Motor neuron (in vitro differentiated cells): ENCODE measurements at regions not wholly inside any gene's neighbourhood (a gene's known extent, or its start where the extent isn't known, plus 50 kb on each side); places are given as distances from the start of the nearest gene placed in this dataset.
A peak's percentile ranks its signal among the peaks of the same experiment; 100 is the strongest.

Experiments
- ATAC-seq, 8 experiments: fragments of 200-7000 bp; cut with Tn5 transposase; replicated peaks in 6 of 8; 2 replicates each; pipeline ENCODE4 v1.8.0; 2021; ENCODE audit warnings: mild to moderate bottlenecking in 8 of 8, moderate library complexity in 8 of 8
- H3K27ac ChIP-seq, 2 donors: fragments of 250-450 bp; sonication (Bioruptor Pico); 2 replicates each; pipeline ENCODE4 v1.9.0; 2021; ENCODE audit warnings: antibody characterized with exemption in 2 of 2, mild to moderate bottlenecking in 2 of 2, moderate library complexity in 1 of 2
- H3K4me1 ChIP-seq, 2 donors: fragments of 250-450 bp; sonication (Bioruptor Pico); replicated peaks in 1 of 2; 2 replicates each; pipeline ENCODE4 v1.6.1; 2021; ENCODE audit warnings: antibody characterized with exemption in 2 of 2, mild to moderate bottlenecking in 2 of 2, moderate library complexity in 1 of 2
- H3K4me3 ChIP-seq, 5 donors: fragments of 250-450 bp; sonication (Bioruptor Pico); 2 replicates each; pipeline ENCODE4 v1.9.0; 2021; ENCODE audit warnings: antibody characterized with exemption in 5 of 5, mild to moderate bottlenecking in 5 of 5, moderate library complexity in 4 of 5
- WGBS, 10 experiments: fragments of 450-650 bp; shearing (Covaris generic); methylation state at CpG; one replicate each; pipeline ENCODE4 v1.0.0; 2022; 5-methylcytosine and 5-hydroxymethylcytosine counted together
- in situ Hi-C, 9 experiments: fragments of 400-800 bp; cut with MboI; loops; one replicate each; pipeline ENCODE4 v1.15.0; 2021; ENCODE audit warnings: low sequenced_read_pairs in 9 of 9, low pct_unique_long_range_greater_than_20kb in 2 of 9; ENCODE audit not compliant: unreplicated experiment in 9 of 9

- WGBS, 10 experiments = 11 to 100% (median 92%) methylated on average over 1 of the region's 1 CpG; no CpG with 5 or more reads in 1 of the 10 experiments
- no peak for ATAC-seq
- no peak overlapping the region for H3K27ac ChIP-seq
- no peak overlapping the region for H3K4me3 ChIP-seq
- peaks cover 0 to 6% of the 10 kb centered on the region in 2 donors for H3K4me1 ChIP-seq
- in situ Hi-C loops = no loop called here
Measured at GRCh38 chr7:51797371-51797770, 480.8 kb upstream of the COBL start.

DNA sequence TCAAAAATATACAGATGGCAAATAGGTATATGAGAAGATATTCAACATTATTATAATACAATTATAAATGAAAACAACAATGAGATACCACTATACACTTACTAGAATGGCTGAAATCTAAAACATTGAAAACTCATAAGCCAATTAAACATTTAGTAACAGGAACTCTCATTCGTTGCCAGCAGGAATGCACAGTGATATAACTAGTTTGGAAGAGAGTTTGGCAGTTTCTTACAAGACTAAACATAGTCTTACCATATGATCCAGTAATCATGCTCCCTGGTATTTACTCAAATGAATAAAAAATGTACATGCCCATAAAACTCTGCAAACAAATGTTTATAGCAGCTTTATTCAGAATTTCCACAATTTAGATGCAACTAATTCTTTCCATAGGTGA lies 476.2 kb upstream of the COBL start:
- no peak for ATAC-seq
- no peak overlapping the region for H3K4me3 ChIP-seq
- 0 to 100% (median 57%) methylated on average over 1 of the region's 1 CpG; no CpG with 5 or more reads in 1 of the 10 experiments for WGBS, 10 experiments
- no peak overlapping the region for H3K27ac ChIP-seq
- H3K4me1 ChIP-seq = no peaks in the 10 kb centered on the region
- in situ Hi-C loops = no loop called here

GRCh38 chr7:51789489-51789888 lies 472.9 kb upstream of the COBL start:
- H3K4me3 ChIP-seq = no peak overlapping the region
- in situ Hi-C loops = no loop called here
- H3K27ac ChIP-seq = no peak overlapping the region
- no peak for ATAC-seq
- H3K4me1 ChIP-seq = no peaks in the 10 kb centered on the region

DNA sequence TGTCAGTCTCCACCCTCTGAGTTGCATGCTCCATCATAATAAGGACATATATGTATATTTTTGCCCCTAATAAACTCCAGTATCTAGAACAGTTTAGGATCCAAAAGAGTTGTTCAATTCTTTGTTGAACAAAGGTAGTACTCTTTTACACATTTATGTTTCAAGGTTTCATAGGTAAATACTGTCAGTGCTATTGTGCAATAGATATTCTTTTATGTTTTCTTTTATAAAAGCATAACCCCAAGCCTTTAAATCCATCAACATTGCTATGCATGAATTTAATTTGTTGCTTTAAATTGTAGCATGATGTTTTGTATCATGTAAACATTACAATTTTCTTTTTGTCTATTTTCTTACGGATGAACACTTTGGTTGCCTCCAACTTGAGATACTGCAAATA lies 469.7 kb upstream of the COBL start:
- Histone ChIP-seq H3K4me3 (no peak overlapping the region), H3K27ac (no peak overlapping the region), H3K4me1 (no peaks in the 10 kb centered on the region)
- in situ Hi-C loops = no loop called here
- ATAC-seq = no peak
- 0 to 100% (median 90%) methylated on average over 1 of the region's 1 CpG for WGBS, 10 experiments

DNA sequence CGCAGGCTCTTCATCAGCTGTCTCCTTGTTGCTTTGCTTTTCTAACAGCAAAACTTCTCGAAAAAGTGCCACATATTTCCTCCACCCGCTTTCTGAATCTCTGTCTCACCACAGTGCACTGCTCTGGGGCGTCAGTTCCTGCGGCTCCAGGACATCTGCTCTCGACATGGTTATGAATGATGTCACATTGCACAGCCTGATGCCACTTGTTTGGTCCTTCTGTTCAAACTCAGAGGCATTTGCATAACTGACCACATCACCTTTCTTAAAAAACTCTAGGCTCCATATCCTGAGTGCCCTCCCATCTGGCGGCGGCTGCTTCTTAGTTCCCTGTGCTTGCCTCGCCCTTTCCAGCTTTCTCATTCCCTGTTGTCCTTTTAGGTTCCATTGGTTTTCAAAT lies 469.3 kb upstream of the COBL start:
- ATAC-seq = peak in 6 of 8 experiments; percentile 19 to 77 (median 62)
- H3K27ac ChIP-seq = no peak overlapping the region
- in situ Hi-C loops = no loop called here
- 0 to 94% (median 71%) methylated on average over 1 to 9 of the region's 9 CpGs for WGBS, 10 experiments
- H3K4me3 ChIP-seq = no peak overlapping the region
- no peaks in the 10 kb centered on the region for H3K4me1 ChIP-seq

DNA sequence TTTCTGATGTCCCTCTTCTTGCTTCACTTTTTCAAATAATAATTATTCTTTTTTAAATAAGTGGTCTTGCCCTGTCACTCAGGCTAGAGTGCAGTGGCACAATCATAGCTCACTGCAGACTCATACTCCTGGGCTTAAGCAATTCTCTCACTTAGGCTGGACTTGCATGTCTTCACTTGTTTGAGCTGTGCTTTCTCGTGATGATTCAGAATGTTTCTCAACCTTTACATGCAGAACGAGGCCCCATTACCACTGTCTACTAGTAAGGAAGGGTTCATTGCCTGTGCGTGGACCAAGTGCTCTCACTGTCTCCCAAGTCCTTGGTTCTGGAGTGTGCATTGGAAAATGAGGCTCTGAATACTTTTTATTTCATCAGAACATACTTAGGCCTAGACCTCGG lies 468.6 kb upstream of the COBL start:
- no peaks in the 10 kb centered on the region for H3K4me1 ChIP-seq
- no peak overlapping the region for H3K27ac ChIP-seq
- WGBS, 10 experiments = 11 to 100% (median 82%) methylated on average over 1 to 4 of the region's 4 CpGs
- no peak overlapping the region for H3K4me3 ChIP-seq
- no peak for ATAC-seq
- in situ Hi-C loops = no loop called here

- WGBS, 10 experiments = 0 to 100% (median 80%) methylated on average over 1 to 2 of the region's 2 CpGs; no CpG with 5 or more reads in 3 of the 10 experiments
- Histone ChIP-seq H3K4me1 (peaks cover 7 to 10% of the 10 kb centered on the region in 2 donors), H3K27ac (no peak overlapping the region), H3K4me3 (no peak overlapping the region)
- in situ Hi-C loops = no loop called here
- no peak for ATAC-seq
Measured at GRCh38 chr7:51783241-51783640, 466.6 kb upstream of the COBL start.

DNA sequence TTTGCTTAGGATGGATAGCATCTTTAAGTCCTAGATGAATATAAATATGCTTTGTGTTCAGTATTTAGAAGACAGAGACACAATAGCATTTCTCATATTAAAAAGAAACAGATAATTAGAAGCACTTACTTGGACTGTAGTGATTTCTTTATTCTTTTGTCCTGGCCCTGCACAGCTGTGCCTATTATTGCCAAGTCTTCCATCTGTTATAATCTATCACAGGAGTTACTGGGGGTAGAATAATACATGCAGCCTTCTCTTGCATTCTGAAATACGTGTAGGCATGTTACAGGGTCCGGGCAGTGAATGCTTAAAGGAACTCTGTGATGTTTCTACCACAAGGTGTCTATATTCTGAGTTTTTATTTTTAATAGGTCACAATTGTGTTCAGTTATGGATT lies 461.5 kb upstream of the COBL start:
- H3K4me3 ChIP-seq = no peak overlapping the region
- ATAC-seq = peak in 5 of 8 experiments; percentile 78 to 88 (median 81)
- H3K27ac ChIP-seq = no peak overlapping the region
- peaks cover 24 to 41% of the 10 kb centered on the region in 2 donors for H3K4me1 ChIP-seq
- WGBS, 10 experiments = 0 to 19% (median 0%) methylated on average over 1 to 2 of the region's 2 CpGs; no CpG with 5 or more reads in 4 of the 10 experiments
- in situ Hi-C loops = no loop called here

GRCh38 chr7:51774178-51774577 lies 457.6 kb upstream of the COBL start:
- Histone ChIP-seq H3K4me1 (peaks cover 26 to 59% of the 10 kb centered on the region in 2 donors), H3K27ac (no peak overlapping the region), H3K4me3 (no peak overlapping the region)
- in situ Hi-C loops = no loop called here
- ATAC-seq = no peak
- WGBS, 10 experiments = 14 to 100% (median 80%) methylated on average over 1 to 6 of the region's 7 CpGs

DNA sequence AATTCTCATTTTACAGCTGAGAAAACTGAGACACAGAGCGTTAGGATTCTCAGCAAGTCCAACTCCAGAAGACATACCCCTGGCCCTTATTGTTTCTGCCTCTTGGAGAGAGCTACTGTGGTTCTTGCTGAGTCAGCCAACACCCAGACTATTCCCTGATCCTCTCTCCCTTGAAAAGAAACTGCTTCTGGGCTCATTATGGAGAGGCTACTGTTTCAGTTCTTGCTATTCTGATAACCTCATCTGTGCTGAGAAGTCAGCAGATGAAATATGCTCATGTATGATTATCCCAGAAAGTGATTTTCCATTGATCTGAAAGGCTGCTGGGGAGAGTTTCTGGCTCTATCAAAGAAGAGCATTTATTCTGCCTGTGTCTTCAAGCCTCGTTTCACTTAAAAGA lies 455.6 kb upstream of the COBL start:
- Histone ChIP-seq H3K4me1 (peaks cover 12 to 43% of the 10 kb centered on the region in 2 donors), H3K4me3 (no peak overlapping the region), H3K27ac (no peak overlapping the region)
- in situ Hi-C loops = no loop called here
- ATAC-seq = peak in 5 of 8 experiments; percentile 51 to 80 (median 75)
- WGBS, 10 experiments = 0 to 67% (median 30%) methylated on average over 1 to 2 of the region's 2 CpGs; no CpG with 5 or more reads in 3 of the 10 experiments

DNA sequence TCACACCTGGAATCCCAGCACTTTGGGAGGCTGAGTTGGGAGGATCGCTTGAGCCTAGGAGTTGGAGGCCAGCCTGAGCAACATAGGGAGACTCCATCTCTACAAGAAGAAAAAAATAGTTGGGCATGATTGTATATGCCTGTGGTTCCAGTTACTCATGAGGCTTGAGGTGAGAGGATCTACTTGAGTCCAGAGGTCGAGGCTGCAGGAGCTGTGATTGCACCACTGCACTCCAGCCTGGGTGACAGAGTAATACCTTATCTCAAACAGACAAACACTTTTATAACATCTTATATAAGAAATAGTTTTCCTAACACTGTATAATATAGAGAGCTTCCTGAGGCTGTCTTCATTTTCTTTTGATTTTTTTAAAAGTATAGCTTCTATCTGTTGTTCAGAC lies 448.4 kb upstream of the COBL start:
- ATAC-seq = no peak
- in situ Hi-C loops = no loop called here
- Histone ChIP-seq H3K4me1 (peaks cover 0 to 10% of the 10 kb centered on the region in 2 donors), H3K27ac (no peak overlapping the region), H3K4me3 (no peak overlapping the region)
- WGBS, 10 experiments = 0 to 100% (median 80%) methylated on average over 1 to 2 of the region's 2 CpGs; no CpG with 5 or more reads in 1 of the 10 experiments

DNA sequence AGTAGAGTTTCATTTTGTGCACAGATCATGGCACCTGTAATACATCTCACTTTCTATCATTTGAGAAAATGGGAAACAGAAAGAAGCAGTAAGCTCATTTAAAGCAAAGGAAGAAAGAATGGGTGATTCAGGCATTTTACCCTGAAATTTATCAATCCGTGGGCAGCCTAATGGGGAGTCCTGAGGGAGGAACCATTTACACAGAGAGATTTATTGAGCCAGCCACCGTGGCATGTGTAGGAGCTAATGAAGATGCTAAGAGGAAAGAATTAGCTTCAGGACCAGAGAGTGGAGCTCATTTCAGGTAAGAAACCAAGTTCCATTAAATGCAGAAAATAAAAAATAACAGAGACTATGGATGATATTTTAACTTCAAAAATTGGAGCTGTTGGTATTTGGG lies 443.4 kb upstream of the COBL start:
- no peak overlapping the region for H3K27ac ChIP-seq
- peak in 3 of 8 experiments; percentile 47 to 65 (median 52) for ATAC-seq
- peaks cover 0 to 12% of the 10 kb centered on the region in 2 donors for H3K4me1 ChIP-seq
- in situ Hi-C loops = no loop called here
- H3K4me3 ChIP-seq = no peak overlapping the region
- WGBS, 10 experiments = 0 to 90% (median 28%) methylated on average over 1 to 2 of the region's 2 CpGs; no CpG with 5 or more reads in 1 of the 10 experiments

DNA sequence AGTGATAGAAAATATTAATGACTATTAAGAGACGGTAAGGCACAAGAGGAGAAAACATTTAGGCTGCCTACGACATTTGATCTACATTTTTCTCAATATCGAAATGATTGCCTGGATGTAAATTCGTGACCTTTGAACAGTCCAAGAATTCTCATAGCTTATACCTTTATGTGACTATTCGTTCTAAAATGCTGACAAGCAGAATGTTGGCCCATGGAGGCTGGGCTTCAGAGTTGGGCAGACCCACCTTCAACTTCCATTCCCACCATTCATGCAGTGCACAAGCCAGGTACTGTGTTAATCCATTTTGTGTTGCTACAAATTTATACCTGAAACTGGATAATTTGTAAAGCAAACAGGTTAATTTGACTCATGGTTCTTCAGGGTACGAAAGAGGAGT lies 441.4 kb upstream of the COBL start:
- H3K4me3 ChIP-seq = no peak overlapping the region
- WGBS, 10 experiments = 16 to 100% (median 80%) methylated on average over 3 to 6 of the region's 6 CpGs; no CpG with 5 or more reads in 1 of the 10 experiments
- no peak for ATAC-seq
- in situ Hi-C loops = no loop called here
- H3K4me1 ChIP-seq = peaks cover 0 to 12% of the 10 kb centered on the region in 2 donors
- H3K27ac ChIP-seq = no peak overlapping the region

DNA sequence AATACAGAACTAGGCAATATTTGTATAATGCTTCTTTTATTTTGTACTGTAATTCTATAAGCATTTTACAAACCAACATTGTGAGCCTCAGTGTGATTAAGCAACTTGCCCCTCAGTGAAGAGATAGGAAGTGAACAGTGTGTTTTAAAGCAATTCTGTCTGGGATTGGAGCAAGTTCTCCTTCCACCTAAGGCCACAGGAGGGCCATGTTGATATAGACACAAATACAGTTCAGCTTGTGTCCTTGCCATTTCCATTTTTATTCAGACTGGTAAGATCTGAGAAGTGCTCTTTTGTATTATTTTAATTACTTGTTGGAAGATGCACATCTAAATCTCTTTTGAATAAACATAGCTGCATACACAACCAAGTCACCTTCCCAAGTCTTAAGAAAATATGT lies 416.3 kb upstream of the COBL start:
- Histone ChIP-seq H3K4me1 (peaks cover 29 to 36% of the 10 kb centered on the region in 2 donors), H3K27ac (no peak overlapping the region), H3K4me3 (no peak overlapping the region)
- in situ Hi-C loops = no loop called here
- peak in 3 of 8 experiments; percentile 19 to 47 (median 22) for ATAC-seq
